ENCODE measurements at regions not wholly inside any gene's neighbourhood (a gene's known extent, or its start where the extent isn't known, plus 50 kb on each side); places are given as distances from the start of the nearest gene placed in this dataset.

- H3K4me1 ChIP-seq (ENCODE audit: insufficient read depth, low read length): no peaks in the 10 kb centered on the region
- no peak overlapping the region for H3K27ac ChIP-seq (ENCODE audit: insufficient read length, low read depth, low read length)
- no peak overlapping the region for H4K5ac ChIP-seq (ENCODE audit: insufficient read length, low read depth, low read length)
- H3K18ac ChIP-seq (ENCODE audit: insufficient read length, low read depth, low read length): no peak overlapping the region
- no peak for DNase-seq
- H2BK15ac ChIP-seq (ENCODE audit: low read depth, low read length): no peak overlapping the region
- H3T11ph ChIP-seq (ENCODE audit: low read length): no peak overlapping the region
- no peak overlapping the region for H2BK12ac ChIP-seq (ENCODE audit: insufficient read length, low read depth, low read length)
- TF ChIP-seq CTCF (conservative IDR thresholded peaks at IDR 0.05): no peak
- no peak overlapping the region for H3K14ac ChIP-seq (ENCODE audit: insufficient read depth, low read length)
- H3K27me3 Mint-ChIP-seq (ENCODE audit: low read depth): peaks cover 3% of the 10 kb centered on the region; the same call in 1 of the 2 replicates
- no CpG with 5 or more reads among the region's 12 CpGs for WGBS (ENCODE audit: extremely low coverage, insufficient read length, low lambda C conversion rate)
- no peak overlapping the region for H4K91ac ChIP-seq (ENCODE audit: insufficient read length, low read depth, low read length)
- H4K8ac ChIP-seq (replicated peaks; ENCODE audit: insufficient read length, low read depth, low read length): no peak overlapping the region
- H3K4me2 ChIP-seq (ENCODE audit: insufficient read depth, insufficient read length, low read length): no peak overlapping the region
- H3K4me1 Mint-ChIP-seq: peaks cover 18 to 27% of the 10 kb centered on the region in 2 experiments
- no peak overlapping the region for H3K9ac ChIP-seq (ENCODE audit: extremely low read depth, insufficient read length, low read length)
- no peak overlapping the region for H2AFZ ChIP-seq (ENCODE audit: low read length)
- no peaks in the 10 kb centered on the region; a peak in 1 of 7 replicates for H3K36me3 Mint-ChIP-seq (ENCODE audit: insufficient read depth in 1 of 3, low read depth in 3 of 3)
- no peak overlapping the region for H3K4ac ChIP-seq (ENCODE audit: low read depth, low read length)
- no peak overlapping the region for H3K4me3 Mint-ChIP-seq
- no peak overlapping the region for H2BK5ac ChIP-seq (ENCODE audit: insufficient read length, low read length)
- no peak overlapping the region for H3K56ac ChIP-seq (ENCODE audit: insufficient read length, low read depth, low read length)
- no peak overlapping the region for H3K23ac ChIP-seq (ENCODE audit: insufficient read length, low read depth, low read length)
- H2BK120ac ChIP-seq (ENCODE audit: low read depth, low read length, poor library complexity, severe bottlenecking): no peak overlapping the region
- H2BK20ac ChIP-seq (ENCODE audit: low read depth, low read length, poor library complexity, severe bottlenecking): no peak overlapping the region
- no peak overlapping the region for H2AK5ac ChIP-seq (ENCODE audit: insufficient read length, low read length)
- H3K79me2 ChIP-seq (ENCODE audit: insufficient read depth, low read length): no peaks in the 10 kb centered on the region
- no peaks in the 10 kb centered on the region for H3K23me2 ChIP-seq (ENCODE audit: insufficient read length, low read depth, low read length, poor library complexity, severe bottlenecking)
- no peaks in the 10 kb centered on the region for H3K79me1 ChIP-seq (ENCODE audit: insufficient read depth, low read depth, low read length, poor library complexity, severe bottlenecking)
- no peaks in the 10 kb centered on the region for H3K9me3 ChIP-seq (ENCODE audit: control insufficient read depth, low read depth, low read length)
- H4K20me1 ChIP-seq (ENCODE audit: control insufficient read depth, insufficient read depth, insufficient read length): no peaks in the 10 kb centered on the region
- H3K9me3 Mint-ChIP-seq: 0 out of 5 replicates have a peak, but pooled peaks cover 0 to 1% of the 10 kb centered on the region in 2 experiments
- peak overlapping the region in 1 of 3 experiments; percentile 23; a peak in 1 of 7 replicates for H3K27ac Mint-ChIP-seq
- no peaks in the 10 kb centered on the region for H3K27me3 ChIP-seq (ENCODE audit: insufficient read depth, low read length)
These were observed 111.0 kb downstream of the KCNF1 start for GRCh38 chr2:11022591-11023273.
